Spleen (tissue), 7 donors: ENCODE measurements at regions not wholly inside any gene's neighbourhood (a gene's known extent, or its start where the extent isn't known, plus 50 kb on each side); places are given as distances from the start of the nearest gene placed in this dataset.

Experiments
- CTCF ChIP-seq, 11 experiments: fragments of 200-600 bp in 7 of 11; fragments of 450-650 bp in 4 of 11; sonication (generic) in 4 of 11; IDR thresholded peaks in 8 of 11; conservative IDR thresholded peaks in 3 of 11; 1 replicate in 7 of 11; 2 replicates in 4 of 11; pipeline versions ENCODE4 v1.4.0 to v1.8.0; 2016 to 2021; ENCODE audit warnings: antibody characterized with exemption in 11 of 11, inconsistent platforms in 4 of 11, mild to moderate bottlenecking in 1 of 11
- POLR2A ChIP-seq, 3 donors: fragments of 450-650 bp; IDR thresholded peaks; one replicate each; pipeline ENCODE4 v1.5.1; 2017; ENCODE audit warnings: antibody characterized with exemption in 3 of 3, mild to moderate bottlenecking in 1 of 3
- donor health status: DM: no; HTN: no; CAD: no; lungs with moderate emphysema.
- donor health status: DM: no; HTN: no; CAD: no.
- donor health status: DM: no; HTN: no; CAD: no.

GRCh38 chr20:51244466-51244865 is 221.6 kb upstream of the KCNG1 start:
- no peak for TF ChIP-seq CTCF (IDR thresholded peaks at IDR 0.05 in 8 of 11, conservative IDR thresholded peaks at IDR 0.05 in 3 of 11)
- no peak for TF ChIP-seq POLR2A (IDR thresholded peaks at IDR 0.05)
